HG02678 (cell line): ENCODE measurements at regions not wholly inside any gene's neighbourhood (a gene's known extent, or its start where the extent isn't known, plus 50 kb on each side); places are given as distances from the start of the nearest gene placed in this dataset.
A peak's percentile ranks its signal among the peaks of the same experiment; 100 is the strongest.

Experiments
- ATAC-seq: cut with Tn5 transposase; IDR thresholded peaks from one replicate; pipeline ENCODE4 v1.9.1; 2021; ENCODE audit warnings: mild to moderate bottlenecking, moderate library complexity; ENCODE audit not compliant: unreplicated experiment

DNA sequence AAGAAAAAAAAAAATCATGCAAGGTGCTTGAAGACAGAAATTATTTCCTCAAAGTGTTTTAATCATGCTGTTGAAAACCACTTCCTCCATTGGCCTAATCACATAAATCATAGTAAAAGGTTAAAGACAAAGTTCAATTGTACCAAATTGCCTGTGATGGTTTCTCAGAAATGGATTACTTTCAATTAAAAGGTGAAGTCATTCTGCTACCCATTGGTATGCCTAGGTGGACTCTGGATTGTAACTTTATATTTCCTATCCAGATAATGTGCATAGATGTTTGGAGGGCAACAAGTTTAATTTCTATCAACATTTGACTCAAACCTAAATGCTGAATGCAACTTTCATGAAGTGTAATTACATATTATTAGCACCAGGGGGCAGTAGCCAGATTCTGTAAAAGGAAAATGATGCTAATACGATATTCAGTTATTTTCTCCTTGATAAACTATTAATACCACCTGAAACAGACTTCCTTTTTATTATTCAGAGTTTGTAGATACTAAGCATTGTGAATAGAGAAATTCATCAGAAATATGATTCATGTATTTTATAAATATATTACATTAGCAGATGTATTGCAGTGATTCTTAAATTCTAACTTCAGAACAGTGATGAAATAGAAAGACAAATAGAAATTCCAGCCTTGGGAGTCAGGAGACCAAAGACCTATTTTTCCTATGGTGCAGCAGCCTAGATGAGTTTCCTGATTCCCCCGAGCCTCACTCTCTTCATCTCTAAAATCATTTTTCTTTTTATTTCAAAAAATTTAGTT, 148.2 kb downstream of the CAAP1 start:
- ATAC-seq = no peak

DNA sequence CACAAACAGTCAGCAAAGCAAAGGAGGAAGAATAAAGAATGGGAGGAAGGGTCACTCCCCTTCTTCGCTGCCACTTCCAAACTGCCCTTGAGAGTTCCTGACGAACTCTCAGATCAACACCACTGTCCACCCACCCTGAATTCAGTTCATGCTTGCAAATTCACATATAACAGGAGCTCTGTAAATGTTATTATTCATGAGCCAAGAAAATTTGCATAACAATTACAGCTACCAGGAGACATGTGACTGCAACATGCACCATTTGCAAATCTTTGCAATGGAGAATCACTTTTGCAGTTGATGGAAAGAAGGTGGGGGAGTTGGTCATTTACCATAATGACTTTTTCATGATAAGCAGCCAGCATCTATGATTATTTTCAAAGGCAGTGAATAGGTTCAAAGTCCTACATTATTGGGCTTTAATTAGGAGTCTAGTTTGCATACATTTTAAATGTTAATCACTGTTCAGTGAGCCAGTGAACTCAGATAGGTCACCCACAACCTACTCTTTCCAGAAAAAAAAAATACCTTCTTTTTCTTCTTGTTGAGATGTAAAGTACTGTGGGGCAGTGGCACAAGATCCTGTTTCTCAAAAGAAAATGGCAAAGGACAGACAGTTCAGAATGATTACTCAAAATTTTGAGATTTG, 149.7 kb downstream of the CAAP1 start:
- ATAC-seq = no peak

DNA sequence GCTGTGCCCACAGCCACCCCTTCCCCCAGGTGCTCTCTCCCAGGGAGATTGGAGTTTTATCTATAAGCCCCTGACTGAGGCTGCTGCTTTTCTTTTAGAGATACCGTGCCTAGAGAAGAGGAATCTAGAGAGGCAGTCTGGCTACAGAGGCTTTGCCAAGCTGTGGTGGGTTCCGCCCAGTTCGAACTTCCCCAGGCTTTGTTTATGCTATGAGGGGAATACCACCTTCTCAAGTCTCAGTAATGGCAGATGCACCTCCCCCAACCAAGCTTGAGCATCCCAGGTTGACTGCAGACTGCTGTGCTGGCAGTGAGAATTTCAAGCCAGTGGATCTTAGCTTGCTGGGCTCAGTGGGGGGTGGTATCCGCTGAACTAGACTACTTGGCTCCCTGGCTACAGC, 157.4 kb downstream of the CAAP1 start:
- no peak for ATAC-seq

DNA sequence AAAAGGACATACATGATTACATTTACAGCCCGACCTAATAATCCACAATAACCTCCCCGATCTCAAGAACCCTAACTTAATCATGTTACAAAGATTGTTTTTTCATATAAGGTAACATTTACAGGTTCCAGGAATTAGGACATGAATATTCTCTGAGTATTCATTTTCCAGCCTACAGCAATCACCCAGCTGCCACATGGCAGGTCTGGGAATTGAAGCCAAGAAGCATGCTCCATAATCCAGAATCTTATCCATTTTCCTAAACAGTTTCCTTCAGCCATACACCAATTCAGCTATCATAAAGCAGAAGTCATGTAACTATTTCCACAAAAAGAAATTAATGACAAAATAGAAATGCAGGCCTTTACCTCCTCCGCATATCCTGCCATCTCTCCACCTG, 163.4 kb downstream of the CAAP1 start:
- no peak for ATAC-seq

DNA sequence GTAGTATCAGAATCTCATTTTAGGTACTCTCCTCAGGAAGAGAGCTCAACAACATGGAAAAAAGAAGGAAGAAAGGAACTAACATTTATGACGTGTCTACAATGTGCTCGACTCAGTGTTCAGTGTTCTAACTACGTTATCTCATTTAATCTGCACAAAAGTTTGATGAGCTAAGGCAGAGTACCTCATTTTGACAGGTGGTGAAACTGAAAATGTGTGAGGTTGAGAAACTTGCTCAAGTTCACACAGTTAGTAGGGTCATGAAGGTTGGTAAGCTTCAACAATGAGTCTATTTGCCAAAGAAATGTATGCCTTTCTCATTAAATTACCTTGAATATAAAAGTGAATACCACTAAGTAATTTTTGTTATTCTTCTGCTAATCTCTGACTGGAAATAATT, 165.1 kb downstream of the CAAP1 start:
- ATAC-seq = peak; percentile 76

DNA sequence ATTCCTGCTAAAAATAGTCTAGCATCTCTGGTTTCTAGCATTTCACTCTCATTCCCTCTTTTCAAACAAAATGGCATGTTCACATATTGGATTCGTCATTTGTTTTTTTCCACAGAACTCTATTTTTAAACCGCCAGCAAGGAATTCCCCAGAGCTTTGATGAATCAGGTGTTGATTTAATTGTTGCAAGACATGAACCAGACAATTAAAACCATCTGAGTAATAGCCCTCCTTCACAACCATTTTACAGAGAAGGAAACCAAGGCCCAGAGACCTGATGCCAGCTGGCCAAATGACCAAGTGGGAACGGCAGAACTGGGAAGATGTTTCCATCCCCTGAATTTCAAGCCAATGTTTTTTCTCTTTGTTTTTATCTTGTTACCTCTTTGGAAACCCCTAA, 167.0 kb downstream of the CAAP1 start:
- no peak for ATAC-seq

DNA sequence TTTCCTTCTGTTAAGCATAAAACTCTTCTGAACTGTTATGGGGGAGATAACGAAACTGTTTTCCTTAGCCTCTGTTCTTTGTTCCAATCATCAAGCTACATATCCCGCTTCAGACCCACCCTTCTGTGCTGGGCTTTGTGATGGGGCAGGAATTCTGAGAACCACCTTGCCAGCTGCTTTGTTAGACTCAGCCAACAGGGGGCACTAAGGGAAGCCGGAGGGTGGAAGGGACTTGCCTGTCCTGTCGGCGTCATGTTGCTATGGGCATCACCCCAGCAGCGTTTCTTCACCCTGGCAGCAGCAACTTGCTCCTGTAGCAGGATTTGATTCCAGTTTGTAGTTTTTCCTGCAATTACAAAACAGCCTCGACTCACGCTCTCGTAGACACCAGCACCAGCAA, 169.1 kb downstream of the CAAP1 start:
- ATAC-seq = peak; percentile 77

DNA sequence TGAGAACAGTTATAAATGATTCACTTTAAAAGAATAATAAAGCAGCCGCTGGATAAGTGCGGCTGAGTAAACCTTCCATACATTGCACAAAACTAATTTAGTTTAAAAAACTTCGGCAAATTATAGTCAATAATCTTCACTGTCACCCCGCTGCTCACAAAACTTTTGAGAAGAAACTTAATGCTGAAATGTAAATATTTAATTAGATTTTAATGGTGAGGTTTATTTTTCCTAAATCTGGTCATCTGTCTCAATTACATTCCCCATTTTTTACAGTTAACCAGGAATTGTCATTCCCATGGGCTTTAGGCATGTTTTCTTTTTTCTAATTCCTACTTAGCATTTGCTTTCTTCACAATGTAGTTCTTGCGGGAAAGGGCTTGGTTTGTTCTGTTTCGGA, 169.8 kb downstream of the CAAP1 start:
- ATAC-seq = no peak

DNA sequence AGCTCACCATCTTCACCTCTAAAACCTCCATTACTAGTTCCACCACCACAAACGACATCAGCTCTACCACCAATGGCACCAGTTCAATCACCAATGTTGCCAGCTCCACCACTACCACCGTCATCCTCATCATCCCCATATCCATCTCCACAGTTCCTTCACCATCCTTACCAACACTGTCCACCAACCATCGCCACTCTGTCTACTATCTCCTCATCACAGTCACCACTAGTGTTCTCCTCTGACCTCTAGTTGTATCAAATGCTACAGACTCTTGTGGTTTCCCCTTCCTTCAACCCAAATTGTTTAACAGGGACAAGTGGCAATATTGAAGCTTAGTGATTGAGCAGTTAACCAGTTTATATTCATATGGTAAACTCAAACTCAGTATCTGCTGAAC, 182.6 kb downstream of the CAAP1 start:
- ATAC-seq = no peak

DNA sequence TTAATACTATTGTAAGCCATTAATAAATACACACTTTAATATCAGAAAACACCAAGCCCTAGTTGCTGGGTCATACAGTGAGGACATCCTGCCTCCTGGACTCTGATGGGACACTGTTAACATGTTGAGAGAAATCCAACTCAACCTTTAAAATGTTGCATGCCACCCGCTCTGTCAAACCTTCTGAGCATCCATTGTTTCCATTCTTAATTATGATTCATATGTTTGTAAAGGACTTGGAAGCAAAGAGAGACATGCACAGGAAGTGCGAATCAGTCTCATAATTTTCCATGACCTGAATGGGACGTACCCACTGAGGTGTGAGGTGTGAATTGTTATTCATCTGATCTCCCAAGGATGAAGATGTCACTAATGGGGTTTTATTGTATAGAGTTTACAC, 186.4 kb downstream of the CAAP1 start:
- ATAC-seq = no peak

DNA sequence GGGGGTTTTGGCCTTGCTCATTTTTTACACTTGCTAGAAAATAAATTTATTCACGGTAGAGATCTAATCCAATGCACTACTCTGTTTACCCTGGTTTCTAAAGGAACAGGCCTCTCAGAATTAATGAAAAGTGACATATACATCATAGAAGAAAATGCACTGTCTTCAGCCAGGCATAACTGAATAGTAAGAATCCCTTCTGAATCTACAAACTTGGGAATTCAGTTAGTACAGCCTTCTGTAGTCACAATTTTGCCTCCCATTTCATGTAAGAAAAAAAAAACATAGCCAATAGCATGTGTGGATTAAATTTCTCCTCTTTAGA, 197.3 kb downstream of the CAAP1 start:
- ATAC-seq = no peak

DNA sequence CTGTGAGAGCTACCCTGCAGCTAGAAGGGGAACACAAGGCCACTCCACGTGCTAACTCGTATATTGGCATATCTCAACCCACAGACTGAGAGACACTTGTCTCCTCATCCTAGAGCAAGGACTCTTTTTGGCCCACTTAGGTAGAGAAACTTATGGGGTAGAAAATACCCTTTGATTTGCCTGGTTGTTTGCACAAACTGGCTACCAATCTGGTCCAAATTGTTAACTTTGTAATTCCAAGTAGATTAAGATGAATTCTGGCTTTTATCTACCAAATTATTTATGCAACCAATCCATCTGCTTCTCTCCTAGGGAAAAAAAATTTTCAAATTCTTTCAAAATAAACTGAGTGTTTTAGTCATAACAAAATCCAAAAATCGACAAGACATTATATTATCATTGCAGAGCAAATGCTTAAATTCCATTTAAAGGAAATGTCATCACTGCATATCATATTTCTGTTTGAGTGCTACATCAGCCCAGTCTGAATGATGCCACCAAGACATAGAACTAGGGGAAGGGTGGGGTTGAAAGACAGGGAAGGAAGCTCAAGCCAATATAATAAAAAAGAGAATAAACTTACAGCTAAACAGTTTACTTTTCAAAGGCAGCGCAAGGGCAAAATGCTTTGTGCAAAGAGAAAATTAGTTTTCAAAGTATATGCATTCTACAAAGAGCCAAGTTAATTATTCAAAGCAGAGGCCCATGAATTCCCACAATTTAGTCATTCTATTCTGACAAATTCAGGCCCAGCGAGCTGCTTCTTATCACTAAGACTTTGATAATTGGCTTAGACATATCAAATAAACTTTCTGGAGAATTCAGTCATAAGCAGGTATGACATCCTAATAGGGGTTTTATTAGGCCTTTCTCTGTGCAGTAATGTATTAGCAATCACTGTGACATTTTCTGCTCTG, 198.0 kb downstream of the CAAP1 start:
- ATAC-seq = no peak

DNA sequence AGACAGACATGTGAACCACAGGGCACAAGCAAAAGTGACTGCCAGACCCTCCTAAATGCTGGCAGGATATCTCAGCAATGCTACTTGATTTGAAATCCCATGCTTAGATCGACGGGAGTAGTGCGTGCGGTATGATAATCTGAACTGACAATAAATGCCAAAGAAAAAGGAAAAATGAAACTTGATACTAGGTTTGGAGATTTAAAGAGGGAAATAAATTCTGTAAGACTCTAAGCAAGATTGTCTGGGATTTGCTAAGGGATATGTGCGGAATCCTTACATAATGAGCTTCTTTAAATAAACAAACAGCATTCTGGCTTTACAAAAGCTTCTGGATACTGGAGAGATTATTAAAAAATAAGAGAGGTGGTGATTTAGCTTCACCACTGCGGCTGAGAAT, 203.6 kb downstream of the CAAP1 start:
- ATAC-seq = no peak

DNA sequence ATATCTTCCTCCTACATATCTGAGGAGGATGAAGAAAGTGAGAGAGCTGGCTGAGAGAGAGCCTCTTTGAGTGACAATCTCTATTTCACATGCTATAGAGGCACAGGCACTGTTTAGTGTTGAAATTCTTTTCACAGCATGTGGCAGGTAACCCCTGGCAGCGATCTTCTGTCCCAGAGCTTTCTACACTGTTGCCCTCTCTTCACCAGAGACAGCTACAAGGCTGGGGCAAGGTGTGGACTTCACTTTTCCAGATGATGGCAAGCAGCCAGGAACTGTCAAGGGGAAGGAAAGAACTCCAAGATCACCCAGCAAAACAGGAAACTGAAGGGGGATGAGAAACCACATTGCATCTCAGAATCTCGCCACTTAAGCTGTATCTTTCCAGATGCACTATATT, 205.2 kb downstream of the CAAP1 start:
- ATAC-seq = no peak

DNA sequence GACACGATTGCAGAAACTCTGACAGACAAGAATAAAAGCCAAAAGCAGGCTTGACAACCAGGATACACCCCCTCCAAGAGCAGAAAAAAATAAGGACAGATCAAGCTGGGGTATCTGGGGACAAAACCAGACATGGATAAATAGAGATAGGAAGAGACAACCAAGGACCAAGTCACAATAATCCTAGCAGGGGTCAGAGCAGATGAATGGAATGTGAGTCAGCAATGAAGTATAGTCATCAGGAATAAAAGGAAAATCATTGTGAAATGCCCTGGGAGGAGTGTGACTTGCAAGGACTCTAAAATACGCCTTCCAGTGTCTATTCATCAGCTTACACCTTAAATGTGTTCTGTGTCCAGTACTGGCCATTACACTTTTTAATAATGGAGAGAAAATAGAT, 206.8 kb downstream of the CAAP1 start:
- ATAC-seq = no peak

DNA sequence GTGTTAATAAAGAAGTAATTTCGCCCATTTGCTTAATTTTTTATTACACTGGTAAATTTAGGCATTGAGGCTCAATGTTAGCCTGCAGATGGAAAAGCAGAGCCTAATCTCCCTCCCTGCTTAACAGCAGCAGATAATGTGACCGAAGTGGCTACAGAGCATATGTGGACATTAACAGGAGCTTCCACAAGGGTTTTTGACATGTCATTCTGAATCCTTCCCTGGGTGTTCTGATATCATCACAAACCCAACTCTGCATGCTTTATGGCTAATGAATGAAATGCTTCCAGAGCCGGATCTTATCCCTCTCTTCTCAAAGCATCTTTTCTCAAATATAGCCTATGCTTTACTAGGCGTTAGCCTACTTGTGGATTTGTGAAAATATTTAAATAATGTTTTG, 208.6 kb downstream of the CAAP1 start:
- no peak for ATAC-seq

DNA sequence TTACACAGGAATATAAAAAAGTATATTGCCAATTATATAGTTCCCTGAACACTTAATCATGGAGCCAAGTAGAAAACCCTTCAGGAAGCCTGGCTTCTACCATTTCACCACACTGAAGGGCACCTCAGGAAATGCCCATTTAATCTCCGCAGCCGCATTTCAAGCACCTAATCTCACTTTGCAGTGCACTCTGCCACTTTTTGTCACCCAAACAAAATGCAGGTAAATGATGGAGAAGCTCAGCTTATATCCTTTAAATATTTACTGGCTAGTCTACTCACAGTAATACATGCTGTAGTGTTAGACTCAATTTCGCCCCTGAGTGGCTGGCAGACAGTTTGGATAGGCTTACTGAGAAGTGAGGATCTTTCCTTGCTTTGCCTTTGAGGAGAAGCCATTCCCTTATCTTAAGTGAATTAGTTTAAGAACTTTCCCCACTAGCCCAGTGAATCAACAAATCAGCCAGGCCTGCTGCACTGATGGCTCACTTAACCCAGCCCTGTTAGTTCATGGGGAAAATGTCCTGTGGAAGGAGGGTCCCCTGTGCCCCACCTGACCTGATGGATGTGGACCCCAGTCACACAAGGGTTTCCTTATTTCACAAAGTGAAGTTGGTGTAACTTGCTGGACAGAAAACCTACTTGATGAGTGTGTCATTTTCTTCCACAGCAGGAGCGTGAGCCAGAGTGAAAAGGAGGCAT, 209.7 kb downstream of the CAAP1 start:
- ATAC-seq = no peak

DNA sequence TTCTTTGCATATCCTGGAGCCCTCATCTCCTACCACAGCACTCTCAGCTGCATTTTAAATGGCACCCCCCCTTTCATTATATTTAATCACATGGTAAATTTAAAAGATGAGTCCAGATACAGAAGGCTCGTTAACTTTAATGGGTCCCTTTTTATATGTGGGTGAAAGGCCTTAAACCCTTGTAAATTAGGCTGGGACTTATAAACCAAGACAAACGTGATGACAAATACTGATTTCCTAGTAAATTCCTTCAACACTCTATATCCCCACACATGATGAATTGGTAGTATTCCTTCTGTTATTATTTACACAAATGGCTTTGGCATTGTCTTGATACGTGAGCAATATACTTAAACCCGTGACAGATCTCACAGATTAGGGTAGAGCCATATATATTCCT, 210.6 kb downstream of the CAAP1 start:
- ATAC-seq = no peak

DNA sequence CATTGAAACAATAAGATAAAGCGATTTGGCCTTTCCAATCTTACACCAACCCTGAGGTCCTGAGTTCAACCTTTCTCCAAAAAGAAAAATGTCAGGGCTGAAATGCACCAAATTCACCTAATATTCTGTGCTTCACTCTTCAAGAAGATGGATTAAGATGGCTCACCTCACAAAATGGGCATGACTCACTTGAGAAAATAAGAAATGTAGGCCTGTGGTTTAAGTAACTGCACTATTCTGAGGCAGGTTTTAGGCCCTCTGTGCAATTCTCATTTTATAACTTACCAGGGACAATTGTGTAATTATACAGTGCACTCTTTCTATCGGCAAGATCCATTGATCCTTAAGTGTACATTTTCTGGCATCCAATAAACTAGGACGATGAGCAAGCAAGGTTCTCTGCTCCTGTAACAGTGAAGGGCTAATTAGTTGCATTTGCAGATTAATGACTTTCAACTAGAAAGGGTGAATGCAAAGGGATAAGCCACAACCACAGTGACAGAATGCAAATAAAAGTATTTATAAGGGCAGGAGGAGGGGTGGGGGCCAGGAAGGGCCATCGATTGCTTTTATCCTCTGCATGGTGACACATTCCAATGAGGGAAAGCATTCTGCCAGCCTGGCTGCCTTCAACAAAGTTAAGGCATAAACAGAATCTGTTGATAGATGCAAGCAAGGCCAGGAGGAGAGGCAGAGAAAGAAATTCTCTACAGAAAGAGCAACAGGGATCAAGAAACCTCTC, 214.5 kb downstream of the CAAP1 start:
- ATAC-seq = no peak

DNA sequence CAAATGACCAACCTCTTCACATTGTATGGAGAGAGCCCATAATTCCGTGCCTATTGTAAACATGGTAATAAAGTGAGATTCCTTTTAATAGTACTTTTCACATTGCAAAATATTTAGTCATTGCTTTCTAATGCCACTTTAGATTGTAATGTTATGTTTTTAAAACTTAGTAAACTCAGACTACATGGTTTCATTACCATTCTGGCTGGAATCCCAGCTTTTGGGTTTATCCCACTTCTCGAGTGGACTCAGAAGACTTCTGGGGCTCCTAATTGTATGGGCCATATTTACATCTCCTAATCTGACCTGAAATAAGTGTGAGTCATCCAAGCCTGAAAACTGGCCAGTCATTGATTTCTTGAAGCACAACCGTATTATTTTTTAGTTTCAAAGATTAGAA, 217.6 kb downstream of the CAAP1 start:
- no peak for ATAC-seq

DNA sequence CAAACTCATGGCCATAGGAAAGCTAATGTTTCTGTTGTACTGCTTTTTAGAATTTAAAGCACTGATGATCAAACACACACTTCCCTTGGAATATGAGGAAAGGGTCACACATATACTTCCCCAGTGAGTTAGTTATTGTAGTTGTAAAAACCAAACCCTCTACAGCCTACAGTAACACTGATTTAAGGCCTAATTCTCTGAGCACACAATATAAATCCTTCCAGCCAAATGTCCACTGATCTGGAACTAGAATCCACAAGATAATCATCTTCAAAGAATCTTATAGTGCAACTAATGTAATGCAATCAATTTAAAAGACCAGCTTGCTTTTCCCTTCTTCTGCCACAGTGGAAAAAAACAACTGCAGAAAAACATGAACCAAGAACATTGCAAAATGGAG, 219.3 kb downstream of the CAAP1 start:
- ATAC-seq = no peak
